ENCODE measurements at regions not wholly inside any gene's neighbourhood (a gene's known extent, or its start where the extent isn't known, plus 50 kb on each side); places are given as distances from the start of the nearest gene placed in this dataset.

DNA sequence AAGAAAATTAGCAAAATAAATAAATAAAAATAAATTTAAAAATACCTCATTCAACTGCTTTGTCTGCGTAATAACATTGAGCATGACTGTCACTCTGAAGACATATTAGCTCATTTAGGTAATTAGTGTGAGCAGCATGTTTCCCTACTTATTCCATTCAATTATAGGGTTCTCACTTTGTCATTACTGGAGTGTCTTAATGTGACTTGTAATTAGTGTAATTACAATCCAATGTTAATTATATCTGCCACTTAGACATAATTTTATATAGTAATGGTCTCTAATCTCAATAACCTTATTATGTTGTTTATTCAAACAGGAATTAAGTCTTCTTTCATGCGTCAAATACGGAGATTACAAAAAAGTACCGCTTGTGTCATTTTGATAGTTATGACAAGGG, 893.9 kb upstream of the ACVR2A start:
- DNase-seq (ENCODE audit: low read depth in 4 of 4, low spot score in 3 of 4), result no peak

DNA sequence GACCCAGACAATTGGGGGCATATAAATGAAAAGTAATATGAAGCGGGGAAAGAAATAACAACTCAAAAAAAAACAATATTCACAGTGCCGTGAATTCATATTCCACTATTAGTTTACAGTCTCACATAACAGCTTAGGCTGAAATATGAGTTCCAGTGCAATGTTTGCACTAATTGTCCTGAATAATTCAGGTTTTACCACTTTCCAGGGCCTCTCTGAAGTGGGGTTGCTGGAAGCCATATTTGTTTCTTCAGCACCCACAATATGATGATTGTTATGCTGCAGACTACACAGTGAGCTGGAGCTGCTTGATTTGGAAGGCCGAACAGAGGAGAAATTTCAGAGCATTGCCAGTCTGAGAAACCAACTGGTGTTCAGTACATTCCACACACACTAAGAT, 894.5 kb upstream of the ACVR2A start:
- no peak for DNase-seq (ENCODE audit: low read depth in 4 of 4, low spot score in 3 of 4)

DNA sequence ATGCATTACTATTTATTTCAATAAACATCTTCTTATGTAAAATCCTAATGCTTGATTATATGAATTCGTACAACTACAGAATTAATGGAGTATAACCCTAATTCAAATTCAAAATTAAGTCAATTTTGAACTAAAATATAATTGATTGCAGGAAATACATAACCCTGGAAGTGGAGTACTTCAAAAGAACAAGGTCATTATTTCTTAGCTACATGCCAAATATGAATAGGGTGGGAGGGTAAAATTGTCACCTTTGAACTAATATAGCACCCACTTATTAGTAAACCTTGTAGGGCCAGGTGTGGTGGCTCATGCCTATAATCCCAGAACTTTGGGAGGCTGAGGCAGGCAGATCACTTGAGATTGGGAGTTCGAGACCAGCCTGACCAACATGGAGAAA, 895.4 kb upstream of the ACVR2A start:
- no peak for DNase-seq (ENCODE audit: low read depth in 4 of 4, low spot score in 3 of 4)

DNA sequence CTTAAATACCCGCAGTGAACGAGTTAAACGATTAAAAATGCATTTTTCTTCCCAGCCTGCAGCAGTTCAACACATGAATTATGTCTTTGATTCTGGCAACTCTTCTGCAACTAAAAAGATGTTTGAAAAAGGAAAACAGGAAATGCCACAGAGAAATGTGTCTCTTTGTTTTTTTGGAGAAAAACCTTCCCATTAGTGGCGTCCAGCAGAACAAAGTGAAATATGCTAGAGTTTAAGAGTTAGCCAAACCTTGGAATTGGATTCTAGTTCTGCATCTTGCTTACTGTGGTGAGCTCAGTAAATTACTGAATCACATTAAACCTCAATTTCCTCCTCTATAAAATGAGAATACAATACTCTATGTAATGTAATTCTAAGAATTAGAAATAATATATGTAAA, 900.2 kb upstream of the ACVR2A start:
- no peak for DNase-seq (ENCODE audit: low read depth in 4 of 4, low spot score in 3 of 4)

DNA sequence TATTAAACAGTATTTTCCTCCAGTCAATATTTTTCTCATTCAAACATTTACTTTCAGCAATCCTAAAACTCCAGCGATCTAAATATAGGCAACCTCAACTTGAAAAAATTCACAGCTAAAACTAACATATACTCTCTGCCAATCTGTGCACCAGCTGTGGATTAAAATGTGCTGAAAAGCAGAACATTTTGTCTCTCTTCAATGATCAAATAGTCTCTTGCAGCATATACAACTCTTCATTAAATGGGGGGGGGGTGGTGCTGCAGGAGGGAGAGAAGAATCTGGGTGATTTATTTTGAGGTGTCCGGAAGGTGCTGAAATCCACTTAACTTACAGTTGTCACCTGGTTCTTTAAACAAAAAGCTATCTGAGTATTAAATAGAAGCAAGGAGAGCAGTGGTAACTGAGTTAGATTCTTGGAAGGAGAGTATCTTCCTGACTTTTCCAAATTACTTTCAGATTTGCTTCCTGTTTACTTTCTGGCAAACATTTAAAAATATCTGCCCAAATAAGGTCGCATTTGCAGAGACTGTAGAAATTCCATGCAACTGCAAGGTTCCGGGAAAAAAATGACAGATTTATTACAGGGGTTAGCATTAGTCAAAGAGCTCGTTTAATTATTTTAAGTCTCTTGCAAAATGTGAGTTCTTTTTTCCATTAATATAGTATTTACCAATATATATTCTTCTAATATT, 904.7 kb upstream of the ACVR2A start:
- no peak for DNase-seq (ENCODE audit: low read depth in 4 of 4, low spot score in 3 of 4)

DNA sequence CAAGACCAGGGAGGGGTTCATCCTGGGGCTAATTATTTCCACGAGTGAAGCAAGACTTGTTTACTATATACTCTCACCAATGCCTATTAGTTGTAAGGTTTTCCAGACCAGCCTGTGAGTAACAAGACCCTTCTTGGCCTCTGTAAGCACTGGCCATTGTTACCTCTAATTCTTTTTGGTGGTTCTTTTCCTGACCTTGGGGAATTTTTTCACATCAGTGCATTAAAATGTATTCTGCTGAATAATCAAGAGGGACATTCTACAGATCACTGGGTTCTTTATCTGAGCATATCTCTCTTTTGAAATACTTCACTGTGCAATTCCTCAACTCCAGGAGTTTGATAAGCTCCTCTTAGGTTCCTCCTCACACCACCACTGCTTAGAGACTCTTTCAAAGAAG, 909.9 kb upstream of the ACVR2A start:
- DNase-seq (ENCODE audit: low read depth in 4 of 4, low spot score in 3 of 4), result no peak

DNA sequence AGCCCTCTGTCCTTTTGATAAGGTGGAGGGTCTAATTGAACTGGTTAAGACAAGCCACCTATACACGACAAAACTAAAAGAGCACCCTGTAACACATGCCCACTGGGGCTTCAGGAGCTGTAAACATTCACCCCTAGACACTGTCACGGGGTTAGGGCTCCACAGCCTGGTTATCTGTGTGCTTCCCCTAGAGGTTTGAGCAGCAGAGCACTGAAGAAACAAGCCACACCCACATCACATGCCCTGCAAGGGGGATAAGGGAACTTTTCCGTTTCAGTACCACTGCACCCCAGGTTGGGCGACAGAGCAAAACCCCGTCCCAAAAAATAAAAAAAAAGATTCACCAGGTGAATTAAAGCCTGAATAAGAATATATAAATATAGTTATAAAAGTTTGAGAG, 913.7 kb upstream of the ACVR2A start:
- no peak for DNase-seq (ENCODE audit: low read depth in 4 of 4, low spot score in 3 of 4)

DNA sequence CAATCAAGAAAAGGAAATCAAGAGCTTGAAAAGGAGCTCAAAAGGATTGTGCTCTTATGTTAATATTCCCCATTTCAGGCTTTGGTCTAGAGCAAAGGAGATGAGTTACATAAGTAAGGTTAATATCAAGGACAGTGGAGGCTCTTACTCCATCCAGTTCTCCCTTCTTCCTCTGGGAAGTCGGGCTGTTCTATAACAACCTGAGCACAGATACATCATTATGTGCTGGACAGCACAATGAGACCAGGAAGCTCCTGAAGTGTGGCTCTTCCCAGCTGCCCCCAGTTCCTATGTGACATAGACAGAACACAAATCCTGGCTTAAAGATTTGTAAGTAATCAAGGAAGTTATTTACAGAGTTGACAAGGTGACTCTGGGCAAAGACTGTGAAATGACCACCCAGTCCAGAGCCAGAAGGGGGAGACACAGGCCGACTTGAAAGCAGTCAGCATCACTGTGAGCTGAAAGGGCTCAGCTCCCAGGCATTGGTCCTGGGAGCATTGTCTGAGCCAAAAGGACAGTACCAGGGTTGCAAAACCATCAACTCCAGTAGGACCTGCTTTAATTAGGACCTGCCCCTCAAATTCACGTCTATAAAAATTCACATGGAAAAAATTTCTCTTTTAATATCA, 917.6 kb upstream of the ACVR2A start:
- peak in 3 of 4 donors; percentile 35 to 42 (median 36) for DNase-seq (ENCODE audit: low read depth in 4 of 4, low spot score in 3 of 4)

DNA sequence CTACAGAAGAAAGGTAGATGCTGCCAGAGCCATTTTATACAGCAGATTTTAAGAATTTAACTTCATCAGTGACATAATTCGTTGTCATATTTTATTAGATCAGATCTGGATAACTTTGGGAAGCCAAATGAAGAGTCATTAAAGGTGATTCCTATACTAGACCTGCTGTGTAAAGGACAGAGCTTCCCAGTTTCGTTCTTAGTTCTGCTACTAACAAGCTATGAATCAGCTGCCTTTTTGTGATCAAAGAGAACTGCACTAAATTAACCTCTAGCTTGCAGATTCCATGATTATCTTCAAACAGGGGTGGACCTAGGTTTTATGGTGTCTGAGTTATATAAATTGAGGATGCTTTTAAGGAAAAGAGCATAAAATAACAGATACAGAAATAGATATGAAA, 926.5 kb upstream of the ACVR2A start:
- no peak for DNase-seq (ENCODE audit: low read depth in 4 of 4, low spot score in 3 of 4)

DNA sequence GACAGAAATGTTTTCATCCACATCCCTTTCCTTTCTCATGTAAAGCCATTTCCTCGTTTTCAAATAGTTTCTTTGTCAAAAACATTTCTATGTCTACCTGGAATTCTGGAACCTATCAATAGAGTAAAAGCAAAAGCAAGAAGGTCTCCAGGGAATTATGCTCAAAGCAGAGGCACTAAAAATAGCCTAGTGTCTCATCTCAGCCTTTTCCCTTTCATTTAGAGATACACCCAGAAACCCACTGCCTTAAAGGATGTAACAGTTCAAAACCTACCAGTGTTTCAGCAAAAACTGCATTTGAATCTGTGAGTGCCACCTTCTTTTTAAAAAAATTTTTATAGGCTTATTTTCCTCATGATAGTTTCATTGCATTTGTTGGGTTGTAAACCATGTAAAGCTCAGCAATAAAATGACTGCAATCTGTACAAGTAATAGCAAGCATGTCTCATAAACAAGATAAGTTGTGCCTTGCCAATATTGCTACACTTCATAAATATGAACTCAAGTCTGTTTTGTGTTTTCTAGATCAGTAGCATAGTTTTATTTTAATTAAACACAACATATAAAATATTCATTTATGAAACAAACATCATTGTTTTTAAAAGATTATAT, 927.3 kb upstream of the ACVR2A start:
- DNase-seq (ENCODE audit: low read depth in 4 of 4, low spot score in 3 of 4), result no peak

DNA sequence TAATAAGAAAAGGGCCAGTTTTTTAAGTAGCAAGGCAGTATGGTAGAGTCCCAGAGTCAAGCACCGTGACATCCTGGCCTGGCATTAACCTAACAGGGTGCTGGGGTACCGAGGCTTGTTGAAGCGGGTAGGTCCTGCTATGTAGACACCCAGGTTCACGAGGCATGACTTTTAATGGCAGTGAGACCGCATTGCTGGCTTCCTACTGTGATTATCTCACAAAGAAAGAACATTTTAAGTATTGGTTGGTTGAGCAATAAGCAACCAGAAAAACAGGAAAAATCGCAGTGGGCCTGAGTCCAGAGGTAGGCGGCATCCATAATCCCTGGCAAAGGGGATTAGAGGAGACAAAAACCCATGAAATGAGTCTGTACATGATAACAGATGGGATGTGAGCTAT, 927.9 kb upstream of the ACVR2A start:
- peak in 1 of 4 donors; percentile 19 for DNase-seq (ENCODE audit: low read depth in 4 of 4, low spot score in 3 of 4)

DNA sequence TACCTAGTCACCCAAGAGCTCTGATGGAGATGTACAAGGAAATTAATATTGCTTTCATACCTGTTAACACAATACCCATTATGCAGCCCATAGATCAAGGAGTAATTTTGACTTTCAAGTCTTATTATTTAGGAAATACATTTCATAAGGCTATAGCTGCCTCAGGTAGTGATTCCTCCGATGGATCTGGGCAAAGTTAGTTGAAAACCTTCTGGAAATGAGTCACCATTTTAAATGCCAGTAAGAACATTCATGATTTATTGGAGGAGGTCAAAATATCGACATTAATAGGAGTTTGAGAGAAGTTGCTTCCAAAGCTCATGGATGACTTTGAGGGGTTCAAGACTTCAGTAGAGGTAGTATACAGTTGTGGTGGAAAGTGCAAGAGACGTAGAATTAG, 931.4 kb upstream of the ACVR2A start:
- DNase-seq (ENCODE audit: low read depth in 4 of 4, low spot score in 3 of 4), result no peak

DNA sequence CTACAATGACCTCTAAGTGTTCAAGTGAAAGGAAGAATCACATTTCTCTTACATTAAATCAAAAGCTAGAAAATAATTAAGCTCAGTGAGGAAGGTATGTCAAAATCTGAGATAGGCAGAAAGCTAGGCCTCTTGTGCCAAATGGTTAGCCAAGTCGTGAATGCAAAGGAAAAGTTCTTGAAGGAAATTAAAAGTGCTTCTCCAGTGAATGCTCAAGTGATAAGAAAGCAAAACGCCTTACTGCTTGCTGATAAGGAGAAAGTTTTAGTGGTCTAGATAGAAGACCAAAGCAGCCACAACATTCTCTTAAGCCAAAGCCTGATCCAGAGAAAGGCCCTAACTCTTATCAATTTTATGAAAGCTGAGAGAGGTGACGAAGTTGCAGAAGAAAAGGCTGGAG, 932.3 kb upstream of the ACVR2A start:
- no peak for DNase-seq (ENCODE audit: low read depth in 4 of 4, low spot score in 3 of 4)

DNA sequence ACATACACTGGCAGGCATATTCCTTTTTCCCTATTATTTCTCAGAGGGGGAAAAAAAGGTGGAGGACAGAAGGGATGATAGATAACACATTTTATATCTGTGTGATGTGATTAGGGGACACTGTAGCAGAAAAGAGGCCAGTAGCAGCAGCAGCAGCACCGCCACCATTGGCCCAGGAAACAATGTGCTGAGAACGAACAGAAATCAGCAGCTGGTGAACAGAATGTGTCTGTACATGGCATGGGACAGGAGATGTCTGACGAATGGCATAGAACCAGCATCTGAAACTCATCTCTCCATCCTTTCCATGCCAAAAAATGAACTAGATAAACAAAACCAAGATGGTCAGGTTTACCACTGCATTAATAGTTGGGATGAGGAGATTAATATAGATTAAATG, 936.1 kb upstream of the ACVR2A start:
- DNase-seq (ENCODE audit: low read depth in 4 of 4, low spot score in 3 of 4), result no peak

DNA sequence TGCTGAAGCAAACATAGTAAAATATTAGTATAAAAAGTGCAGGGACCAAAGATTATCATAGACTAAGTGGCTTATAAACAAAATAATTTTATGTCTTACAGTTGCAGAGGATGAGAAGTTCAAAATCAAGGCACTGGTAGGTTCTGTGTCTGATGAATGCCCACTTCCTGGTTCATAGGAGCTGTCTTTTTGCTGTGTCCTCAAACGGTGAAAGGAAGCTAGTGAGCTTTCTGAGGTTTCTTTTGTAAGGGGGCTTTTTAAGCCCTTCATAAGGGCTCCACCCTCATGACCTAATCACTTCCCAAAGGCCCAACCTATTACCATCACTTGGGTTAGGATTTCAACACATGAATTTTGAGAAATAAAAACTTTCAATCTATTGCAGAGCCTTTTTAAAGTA, 946.7 kb upstream of the ACVR2A start:
- DNase-seq (ENCODE audit: low read depth in 4 of 4, low spot score in 3 of 4), result no peak

DNA sequence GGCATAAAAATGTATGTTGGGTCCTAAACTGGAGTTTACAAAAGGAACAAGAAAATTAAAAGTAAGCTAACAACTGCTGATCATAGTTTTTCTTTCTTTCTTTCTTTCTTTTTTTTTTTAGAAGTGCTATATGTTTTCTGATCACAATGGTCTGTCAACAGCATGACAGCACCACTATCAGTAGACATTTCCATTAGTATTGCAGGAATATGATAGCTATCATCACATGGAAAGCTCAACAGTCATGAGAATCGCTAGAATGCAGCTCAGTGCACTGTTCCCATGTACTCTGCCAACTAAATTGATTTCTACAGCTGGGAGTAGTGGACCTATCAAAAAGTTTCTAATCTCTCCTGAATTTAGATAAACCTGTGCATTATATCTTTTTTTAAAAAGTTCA, 950.3 kb upstream of the ACVR2A start:
- no peak for DNase-seq (ENCODE audit: low read depth in 4 of 4, low spot score in 3 of 4)

DNA sequence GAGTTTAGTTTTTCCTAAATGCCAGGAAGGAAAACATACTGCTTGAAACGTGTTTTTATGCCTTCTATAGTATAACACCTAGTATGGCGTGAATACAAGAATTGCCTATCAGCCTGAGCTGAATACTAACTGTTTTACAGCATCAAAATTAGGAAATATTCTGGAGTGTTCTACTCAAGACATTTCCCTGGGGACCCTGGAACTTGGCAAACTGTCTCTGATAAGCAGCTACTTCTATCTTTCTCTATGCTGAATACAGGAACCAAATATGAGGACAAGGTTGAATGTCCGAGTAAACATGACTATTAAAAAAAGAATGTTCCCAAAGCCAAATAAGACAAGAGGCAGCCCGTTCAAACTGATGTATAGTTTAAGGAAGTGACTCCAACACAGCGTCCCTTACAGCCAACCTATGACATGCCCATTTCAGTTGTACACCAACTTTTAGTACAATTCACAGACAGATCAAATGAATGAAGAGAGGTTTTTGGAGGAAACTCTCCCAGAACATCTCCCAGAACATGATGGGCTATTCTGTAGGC, 951.3 kb upstream of the ACVR2A start:
- DNase-seq (ENCODE audit: low read depth in 4 of 4, low spot score in 3 of 4), result no peak

DNA sequence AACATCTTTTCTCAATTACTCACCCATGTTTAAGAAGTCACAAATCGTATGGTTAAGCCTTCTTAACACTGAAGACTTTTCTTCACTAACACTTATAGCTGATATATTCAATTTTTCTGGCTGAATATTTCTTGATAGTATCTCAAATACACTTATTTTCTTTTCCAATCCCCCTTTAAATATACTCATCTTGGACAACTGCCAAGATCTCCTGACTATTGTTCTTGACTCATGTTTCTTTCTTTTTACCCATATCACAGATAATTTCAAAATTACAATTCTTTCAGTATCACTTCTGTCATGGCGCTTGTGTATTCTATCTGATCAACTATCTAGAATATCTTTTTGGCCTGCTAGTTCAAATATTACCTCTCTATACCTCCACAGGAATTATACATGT, 954.3 kb upstream of the ACVR2A start:
- no peak for DNase-seq (ENCODE audit: low read depth in 4 of 4, low spot score in 3 of 4)

DNA sequence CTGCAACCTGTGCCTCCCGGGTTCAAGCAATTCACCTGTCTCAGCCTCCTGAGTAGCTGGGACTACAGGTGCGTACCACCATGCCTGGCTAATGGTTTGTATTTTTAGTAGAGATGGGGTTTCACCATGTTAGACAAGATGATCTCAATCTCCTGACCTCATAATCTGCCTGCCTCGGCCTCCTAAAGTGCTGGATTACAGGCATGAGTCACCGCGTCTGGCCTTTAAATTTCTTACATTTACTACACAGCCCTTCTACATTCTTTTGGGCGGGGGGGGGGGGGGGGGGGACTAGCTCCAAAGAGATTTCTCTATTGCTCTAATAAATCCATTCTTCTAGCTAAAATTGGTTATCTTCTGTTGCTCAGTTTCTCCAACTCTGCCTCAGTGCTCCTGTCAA, 964.9 kb upstream of the ACVR2A start:
- DNase-seq (ENCODE audit: low read depth in 4 of 4, low spot score in 3 of 4), result no peak

DNA sequence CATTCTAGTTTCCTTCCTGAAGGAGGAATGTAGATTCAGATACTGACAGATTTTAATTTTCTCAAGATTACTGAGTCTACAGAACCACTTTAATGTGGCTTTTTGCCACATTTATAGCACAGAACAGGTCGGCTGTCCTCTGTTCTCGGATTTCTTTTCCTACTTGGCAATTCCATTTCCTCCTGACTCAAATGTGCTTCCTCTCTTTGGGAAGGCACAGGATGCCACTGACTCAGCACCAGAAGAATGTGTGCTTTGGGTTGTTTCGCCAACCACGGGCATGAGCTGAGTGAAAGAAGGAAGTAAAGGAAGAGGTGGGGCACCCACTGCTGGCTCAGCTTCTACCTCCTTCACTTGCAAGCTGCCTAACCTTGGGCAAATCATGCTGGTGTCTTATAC, 970.6 kb upstream of the ACVR2A start:
- DNase-seq (ENCODE audit: low read depth in 4 of 4, low spot score in 3 of 4), result no peak

DNA sequence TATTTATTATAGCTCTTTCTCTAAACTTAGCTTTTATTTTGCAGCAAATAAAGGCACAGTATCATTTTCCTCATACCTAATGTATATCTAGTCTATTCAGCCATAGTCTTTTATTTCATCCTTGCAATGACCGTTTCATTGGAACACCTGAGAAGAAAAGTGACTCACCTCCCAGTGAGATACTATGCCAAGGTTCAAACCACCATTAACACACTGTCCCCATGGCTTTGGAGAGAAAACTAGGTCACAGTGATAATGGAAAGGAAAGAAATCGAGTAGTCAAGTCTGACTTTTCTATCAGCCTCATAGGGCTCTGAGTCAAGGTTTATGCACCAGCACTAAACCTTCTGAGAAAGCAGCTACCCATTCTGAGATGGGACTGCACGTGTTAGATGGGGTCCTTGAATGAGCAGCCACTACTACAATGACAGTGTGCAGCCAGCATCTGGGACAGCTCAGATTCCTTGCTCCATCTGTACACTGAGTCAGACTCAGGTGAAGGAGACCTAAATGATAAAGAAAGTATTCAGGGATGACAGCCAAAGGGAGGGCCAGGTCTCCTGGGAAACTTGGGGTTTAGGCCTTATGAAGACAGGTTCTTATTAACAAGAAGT, 971.1 kb upstream of the ACVR2A start:
- no peak for DNase-seq (ENCODE audit: low read depth in 4 of 4, low spot score in 3 of 4)

DNA sequence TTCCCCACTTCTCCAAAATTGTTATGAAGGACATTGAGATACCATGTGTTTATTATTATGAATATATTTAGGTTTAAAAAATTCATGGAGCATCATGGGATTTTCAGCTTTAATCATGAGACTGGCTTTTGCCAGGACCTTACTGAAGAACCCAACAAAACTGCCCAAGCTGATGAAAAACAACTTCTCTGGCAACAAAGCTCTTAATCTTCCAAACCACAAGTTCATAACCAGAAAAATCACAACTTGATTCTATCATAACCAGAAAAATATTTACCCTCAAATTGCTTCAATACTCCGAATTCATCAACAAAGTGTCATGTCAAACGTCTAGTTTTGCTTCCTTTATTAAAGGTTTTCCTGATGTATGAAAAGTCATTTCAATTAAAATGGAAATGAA, 971.8 kb upstream of the ACVR2A start:
- no peak for DNase-seq (ENCODE audit: low read depth in 4 of 4, low spot score in 3 of 4)
